Loucy (cell line): ENCODE measurements at regions not wholly inside any gene's neighbourhood (a gene's known extent, or its start where the extent isn't known, plus 50 kb on each side); places are given as distances from the start of the nearest gene placed in this dataset.

ENCODE experiments used
- CTCF ChIP-seq: fragments of 200-600 bp; sonication (generic); conservative IDR thresholded peaks from 2 replicates; pipeline ENCODE4 v1.5.1; 2014; ENCODE audit warnings: mild to moderate bottlenecking, antibody characterized with exemption, low read length
- EZH2phosphoT487 ChIP-seq: fragments of 200-600 bp; IDR thresholded peaks from 2 replicates; pipeline ENCODE4 v1.6.1; 2018; ENCODE audit warnings: antibody characterized with exemption, mild to moderate bottlenecking, moderate library complexity, borderline replicate concordance

GRCh38 chr15:59817053-59817452, 127.9 kb upstream of the BNIP2 start:
- TF ChIP-seq CTCF (no peak), EZH2phosphoT487 (no peak)
